ENCODE measurements at regions not wholly inside any gene's neighbourhood (a gene's known extent, or its start where the extent isn't known, plus 50 kb on each side); places are given as distances from the start of the nearest gene placed in this dataset.

DNA sequence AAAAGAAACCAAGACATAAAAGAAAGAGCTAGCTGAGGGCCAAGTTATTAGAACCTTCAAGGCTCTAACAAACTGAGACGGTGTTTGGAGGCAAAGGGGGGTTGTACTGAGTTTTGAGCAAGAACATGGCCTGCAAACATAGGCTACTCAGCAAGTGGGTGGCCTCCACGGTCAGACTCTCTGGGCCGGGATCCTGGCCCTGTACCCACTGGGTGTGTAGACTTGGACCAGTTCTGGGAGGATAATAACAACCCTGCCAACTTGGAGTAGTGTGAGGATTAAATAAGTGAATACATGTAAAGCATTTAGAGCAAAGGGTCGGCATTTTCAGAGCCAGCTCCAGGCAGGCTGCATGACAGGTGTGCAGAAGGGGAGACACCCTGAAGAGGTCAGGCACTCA, 56.1 kb upstream of the TNFRSF19 start:
- H3K9me3 Mint-ChIP-seq: no peaks in the 10 kb centered on the region
- H3K4me1 Mint-ChIP-seq: no peaks in the 10 kb centered on the region
- H3K4me3 Mint-ChIP-seq: no peak overlapping the region
- peaks cover 18% of the 10 kb centered on the region for H3K27me3 Mint-ChIP-seq
- no peak for ATAC-seq (ENCODE audit: low read depth)
- POLR2A ChIA-PET: no interaction called here
- H3K27ac Mint-ChIP-seq: no peak overlapping the region
- no peak for DNase-seq
- H3K36me3 Mint-ChIP-seq: no peaks in the 10 kb centered on the region

DNA sequence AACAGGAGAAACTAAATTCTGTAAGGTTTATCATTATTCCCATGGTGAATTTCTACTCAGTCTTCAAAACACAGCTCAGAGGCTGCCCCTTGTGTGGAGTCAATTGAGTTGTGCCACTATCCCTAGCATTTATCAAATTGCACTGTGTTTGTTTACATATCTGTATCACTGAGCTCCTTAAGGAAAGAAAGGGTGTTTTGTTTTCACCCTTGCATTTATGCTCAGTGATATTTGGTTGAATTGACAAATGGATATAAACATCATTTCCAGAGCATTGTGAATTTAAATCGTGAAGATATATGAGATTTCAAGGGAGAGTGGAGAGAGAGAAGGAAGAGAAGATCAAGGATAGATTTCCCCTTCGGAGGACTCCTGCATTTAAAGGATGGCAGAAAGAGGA, 55.1 kb upstream of the TNFRSF19 start:
- Mint-ChIP-seq H3K36me3 (no peaks in the 10 kb centered on the region), H3K9me3 (no peaks in the 10 kb centered on the region), H3K4me1 (no peaks in the 10 kb centered on the region), H3K27me3 (peaks cover 18% of the 10 kb centered on the region), H3K4me3 (no peak overlapping the region), H3K27ac (no peak overlapping the region)
- no peak for ATAC-seq (ENCODE audit: low read depth)
- POLR2A ChIA-PET: no interaction called here
- no peak for DNase-seq

DNA sequence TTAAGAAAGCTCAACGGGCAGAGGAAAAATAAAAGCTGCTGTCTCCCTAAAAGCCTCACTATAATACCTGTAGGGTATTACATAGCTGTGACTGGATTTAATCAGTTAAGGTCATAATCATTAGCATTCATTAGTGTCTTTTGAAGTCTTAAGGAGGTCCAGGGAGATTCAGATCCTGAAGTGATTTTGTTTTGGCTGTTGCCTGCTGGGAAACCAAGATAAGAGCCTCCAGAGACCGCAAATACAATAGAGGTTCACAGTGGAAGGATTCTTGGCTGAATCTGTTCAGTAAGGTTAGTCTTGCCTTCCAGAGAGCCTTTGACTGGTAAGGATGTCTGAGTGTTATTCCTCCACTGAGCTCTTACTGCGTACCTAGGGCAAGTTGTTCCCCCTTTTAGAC, 54.0 kb upstream of the TNFRSF19 start:
- no peak for ATAC-seq (ENCODE audit: low read depth)
- no peaks in the 10 kb centered on the region for H3K36me3 Mint-ChIP-seq
- peaks cover 18% of the 10 kb centered on the region for H3K27me3 Mint-ChIP-seq
- H3K4me1 Mint-ChIP-seq: no peaks in the 10 kb centered on the region
- H3K4me3 Mint-ChIP-seq: no peak overlapping the region
- H3K9me3 Mint-ChIP-seq: no peaks in the 10 kb centered on the region
- no peak overlapping the region for H3K27ac Mint-ChIP-seq
- DNase-seq: no peak
- POLR2A ChIA-PET: no interaction called here

DNA sequence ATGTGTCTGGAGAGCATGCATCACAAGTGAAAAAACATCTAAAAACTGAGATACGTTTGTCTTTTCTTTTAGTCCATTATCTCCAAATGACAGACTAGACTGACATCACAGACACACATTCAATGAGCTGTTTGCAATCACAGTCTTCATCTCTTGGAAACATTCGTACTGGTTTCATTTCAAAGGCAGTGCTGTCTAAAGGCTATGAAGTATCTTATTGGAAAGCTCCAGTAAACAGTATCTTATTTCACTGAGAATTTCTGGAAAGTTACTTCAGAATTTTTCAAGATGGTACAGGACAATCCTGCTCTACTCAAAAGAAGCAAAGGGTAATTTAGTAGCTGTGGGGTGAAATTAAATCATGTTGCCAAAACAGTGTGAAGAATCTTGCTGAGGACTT, 53.5 kb upstream of the TNFRSF19 start:
- ATAC-seq (ENCODE audit: low read depth): no peak

DNA sequence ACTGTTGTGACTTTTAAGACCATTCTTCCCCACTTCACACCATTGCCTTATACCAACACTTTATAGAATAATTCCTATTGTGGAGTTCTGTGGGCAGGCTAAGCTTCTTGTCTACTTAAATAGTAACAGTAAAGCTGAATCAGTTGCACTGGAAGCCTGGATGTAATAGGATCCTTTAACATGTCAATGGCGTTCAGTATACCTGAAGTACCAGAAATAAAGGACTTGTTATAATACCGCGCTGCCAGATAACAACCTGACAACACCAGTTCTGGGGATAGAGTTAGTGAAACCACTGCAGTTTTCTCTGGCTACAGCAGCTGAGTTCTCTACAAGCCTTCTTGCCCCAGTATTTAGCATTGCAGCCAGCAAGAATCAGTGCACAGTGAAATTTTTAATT, 52.0 kb upstream of the TNFRSF19 start:
- Mint-ChIP-seq H3K4me3 (no peak overlapping the region), H3K9me3 (no peaks in the 10 kb centered on the region), H3K4me1 (no peaks in the 10 kb centered on the region), H3K36me3 (no peaks in the 10 kb centered on the region), H3K27me3 (peaks cover 18% of the 10 kb centered on the region), H3K27ac (no peak overlapping the region)
- ATAC-seq (ENCODE audit: low read depth) (no peak), DNase-seq (no peak)
- POLR2A ChIA-PET: no interaction called here

More for the DNA sequence above, 53.5 kb upstream of the TNFRSF19 start:
- POLR2A ChIA-PET: no interaction called here
- H3K36me3 Mint-ChIP-seq: no peaks in the 10 kb centered on the region
- DNase-seq: no peak
- no peak overlapping the region for H3K4me3 Mint-ChIP-seq
- no peak overlapping the region for H3K27ac Mint-ChIP-seq
- no peaks in the 10 kb centered on the region for H3K4me1 Mint-ChIP-seq
- no peaks in the 10 kb centered on the region for H3K9me3 Mint-ChIP-seq
- H3K27me3 Mint-ChIP-seq: peaks cover 18% of the 10 kb centered on the region

Data from activated naive CD8-positive, alpha-beta T cell treated with anti-CD3 and anti-CD28 coated beads, Interleukin-2, amount 10 ng/mL, durations not matched to agents 7 days and 5 days (primary cell).